GM18873 (cell line): ENCODE measurements at regions not wholly inside any gene's neighbourhood (a gene's known extent, or its start where the extent isn't known, plus 50 kb on each side); places are given as distances from the start of the nearest gene placed in this dataset.
"Not testable (repeated sequence)": the region's sequence is repeated elsewhere in the genome, so short reads cannot be mapped to it uniquely, and the experiment has no call there.

Experiments
- ATAC-seq: cut with Tn5 transposase; IDR thresholded peaks from one replicate; pipeline ENCODE4 v1.9.1; 2021; ENCODE audit warnings: mild to moderate bottlenecking, moderate library complexity, moderate number of reproducible peaks; ENCODE audit not compliant: unreplicated experiment, low FRiP score

DNA sequence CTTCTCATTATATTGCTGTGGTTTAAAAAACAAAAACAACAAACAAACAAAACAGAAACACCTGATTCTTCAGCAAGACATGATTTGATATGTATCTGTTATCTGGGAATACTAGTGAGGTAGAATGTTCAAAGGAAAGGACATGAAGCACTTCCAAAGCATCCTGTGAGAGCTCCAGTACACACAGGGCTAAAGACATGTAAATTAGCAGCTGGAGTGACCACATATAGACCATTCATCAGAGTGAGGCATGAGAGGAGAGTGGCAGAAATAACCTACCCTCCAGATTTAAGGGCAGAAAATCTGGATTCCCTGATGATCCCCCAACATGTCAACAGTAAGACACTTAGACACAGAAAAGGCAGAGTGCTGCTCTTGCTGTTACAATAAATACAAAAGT, 260.5 kb upstream of the CHRM3 start:
- ATAC-seq, result no peak

DNA sequence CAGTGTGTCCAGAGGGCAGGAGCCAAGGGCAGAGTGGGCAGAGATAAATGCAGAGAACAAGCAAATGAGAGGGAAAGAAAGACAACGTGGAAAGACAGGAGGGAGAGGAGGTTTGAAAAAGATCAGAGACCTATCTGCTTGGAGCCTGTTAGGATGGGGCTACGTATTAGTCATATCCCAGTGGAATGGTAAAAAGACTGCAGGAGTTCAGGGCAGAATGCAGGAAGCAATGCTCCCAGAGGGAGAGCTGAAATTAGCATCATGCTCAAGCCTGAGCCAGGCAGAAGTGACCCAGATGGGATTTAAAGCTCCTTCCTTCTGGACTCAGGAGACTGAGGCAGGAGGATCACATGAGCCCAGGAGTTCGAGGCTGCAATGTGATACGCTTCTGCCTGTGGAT, 261.3 kb upstream of the CHRM3 start:
- ATAC-seq, result no peak

DNA sequence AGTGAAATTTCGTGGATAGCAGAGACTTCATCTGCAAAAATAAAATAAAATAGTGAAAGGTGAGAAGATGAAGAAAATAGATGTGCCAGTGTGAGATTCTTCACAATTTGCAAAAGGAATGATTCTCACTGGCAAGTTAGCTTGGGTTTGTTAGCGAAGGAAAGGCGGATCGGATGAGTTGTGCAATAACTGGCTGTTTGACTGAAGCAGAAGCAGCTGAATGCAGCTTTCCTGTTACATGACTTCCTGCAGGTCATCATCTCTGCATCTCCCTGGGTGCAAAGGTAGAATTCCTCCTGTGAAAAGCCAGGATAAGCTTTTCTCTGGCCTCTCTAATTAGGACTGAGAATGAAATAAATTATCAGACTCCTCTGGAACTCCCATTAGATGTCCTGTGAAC, 263.1 kb upstream of the CHRM3 start:
- no peak for ATAC-seq

DNA sequence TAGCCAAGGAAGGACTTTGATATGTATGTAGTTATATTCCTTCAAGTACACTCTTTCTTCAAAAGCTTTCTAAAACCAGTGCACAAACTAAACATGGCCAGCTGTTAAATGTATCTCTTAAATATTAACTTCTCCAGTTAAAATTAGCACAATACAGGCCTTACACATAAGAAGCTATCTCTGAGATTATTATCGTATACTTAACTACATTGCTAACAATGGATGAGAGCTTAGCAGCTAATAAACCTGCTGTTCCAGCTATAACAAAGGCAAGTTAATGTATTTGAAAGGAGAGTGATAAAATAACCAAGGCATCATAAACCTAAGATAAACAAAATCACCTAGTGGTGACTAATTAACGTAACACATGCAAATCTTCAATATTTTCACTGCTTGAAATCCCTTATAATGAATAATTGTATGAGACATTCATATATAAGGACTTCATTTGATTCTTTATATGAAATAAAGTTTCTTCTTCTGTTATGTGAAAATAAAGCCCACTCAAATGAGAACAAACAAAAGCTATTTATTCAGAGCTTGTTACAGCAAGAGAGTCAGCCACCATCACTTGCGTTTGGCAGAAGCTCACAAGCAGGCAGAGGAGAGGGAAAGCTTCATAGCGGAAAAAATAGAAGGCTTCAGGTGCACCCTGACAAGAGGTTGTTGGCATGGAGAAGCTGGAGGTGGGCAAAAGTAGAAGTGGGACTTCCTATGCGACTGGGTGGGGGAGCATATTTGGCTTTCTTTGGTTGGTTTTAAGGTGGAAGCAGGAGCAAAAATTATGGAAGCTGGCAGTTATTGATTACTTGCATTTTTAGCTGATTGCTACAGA, 274.1 kb upstream of the CHRM3 start:
- no peak for ATAC-seq

DNA sequence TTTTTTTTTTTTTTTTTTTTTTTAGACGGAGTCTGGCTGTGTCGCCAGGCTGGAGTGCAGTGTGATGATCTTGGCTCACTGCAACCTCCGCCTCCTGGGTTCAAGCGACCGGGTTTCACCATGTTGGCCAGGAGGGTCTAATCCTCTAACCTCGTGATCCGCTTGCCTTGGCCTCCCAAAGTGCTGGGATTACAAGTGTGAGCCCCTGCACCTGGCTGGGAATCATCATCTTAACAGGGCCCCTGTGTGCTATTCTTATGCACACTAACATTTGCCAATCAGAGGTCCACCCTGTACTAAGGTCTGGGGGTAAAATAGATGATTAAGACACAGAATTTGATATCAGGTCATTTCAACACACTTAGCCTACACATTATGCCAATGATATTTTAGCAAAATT, 278.7 kb upstream of the CHRM3 start:
- ATAC-seq, result no peak

DNA sequence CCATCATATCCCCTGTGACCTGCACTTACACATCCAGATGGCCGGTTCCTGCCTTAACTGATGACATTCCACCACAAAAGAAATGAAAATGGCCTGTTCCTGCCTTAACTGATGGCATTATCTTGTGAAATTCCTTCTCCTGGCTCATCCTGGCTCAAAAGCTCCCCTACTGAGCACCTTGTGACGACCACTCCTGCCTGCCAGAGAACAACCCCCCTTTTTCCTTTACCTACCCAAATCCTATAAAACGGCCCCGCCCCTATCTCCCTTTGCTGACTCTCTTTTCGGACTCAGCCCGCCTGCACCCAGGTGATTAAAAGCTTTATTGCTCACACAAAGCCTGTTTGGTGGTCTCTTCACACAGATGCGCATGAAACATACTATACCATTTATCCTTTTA, 279.7 kb upstream of the CHRM3 start:
- ATAC-seq, result not testable (repeated sequence)

DNA sequence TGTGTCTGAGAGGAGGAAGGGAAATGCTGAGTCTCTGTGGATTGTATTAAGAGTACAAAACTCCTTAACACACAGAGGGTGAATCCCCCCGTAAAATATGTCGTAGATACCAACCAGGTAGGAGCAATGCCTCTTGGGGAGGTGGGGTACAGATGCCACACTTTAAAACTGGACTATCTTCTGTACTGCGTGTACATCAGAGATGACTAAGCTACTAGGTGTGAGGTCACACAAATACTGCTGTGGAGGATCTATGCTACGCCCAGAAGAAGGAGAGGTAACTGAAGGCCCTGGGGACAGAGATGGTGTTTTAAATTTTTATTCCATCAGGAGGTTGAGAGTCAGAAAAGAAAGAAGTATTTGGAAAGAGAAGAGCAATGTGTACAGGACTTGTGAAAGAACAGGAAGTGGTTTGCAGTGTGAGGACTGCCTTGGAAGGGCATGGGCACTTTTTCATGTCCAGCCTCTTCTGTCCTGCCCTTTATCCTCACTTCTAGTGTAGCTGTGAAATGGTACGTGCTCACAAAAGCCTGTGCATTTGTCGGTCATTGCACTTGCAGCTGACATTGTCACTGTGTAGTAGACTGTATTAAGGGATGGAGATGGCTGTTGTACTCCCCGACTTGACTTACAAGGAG, 287.8 kb upstream of the CHRM3 start:
- no peak for ATAC-seq

DNA sequence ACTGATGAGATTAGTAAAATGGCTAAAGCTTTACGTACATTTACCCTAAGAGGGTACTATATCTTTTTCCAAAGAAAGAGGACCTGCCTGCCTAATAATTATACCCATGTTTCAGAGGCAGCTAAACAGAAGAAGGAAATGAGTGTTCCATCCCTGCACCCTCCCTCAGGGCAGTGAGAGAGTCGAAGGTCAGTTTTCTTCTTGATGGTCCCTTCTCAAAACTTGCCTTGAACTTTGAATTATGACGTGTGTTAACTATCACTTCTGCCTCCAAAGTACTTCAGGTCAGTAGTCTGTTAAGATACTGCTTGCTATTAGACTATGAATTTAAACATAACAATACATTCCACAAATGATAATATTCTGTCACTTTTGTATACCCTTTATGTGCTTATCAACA, 294.8 kb upstream of the CHRM3 start:
- no peak for ATAC-seq

DNA sequence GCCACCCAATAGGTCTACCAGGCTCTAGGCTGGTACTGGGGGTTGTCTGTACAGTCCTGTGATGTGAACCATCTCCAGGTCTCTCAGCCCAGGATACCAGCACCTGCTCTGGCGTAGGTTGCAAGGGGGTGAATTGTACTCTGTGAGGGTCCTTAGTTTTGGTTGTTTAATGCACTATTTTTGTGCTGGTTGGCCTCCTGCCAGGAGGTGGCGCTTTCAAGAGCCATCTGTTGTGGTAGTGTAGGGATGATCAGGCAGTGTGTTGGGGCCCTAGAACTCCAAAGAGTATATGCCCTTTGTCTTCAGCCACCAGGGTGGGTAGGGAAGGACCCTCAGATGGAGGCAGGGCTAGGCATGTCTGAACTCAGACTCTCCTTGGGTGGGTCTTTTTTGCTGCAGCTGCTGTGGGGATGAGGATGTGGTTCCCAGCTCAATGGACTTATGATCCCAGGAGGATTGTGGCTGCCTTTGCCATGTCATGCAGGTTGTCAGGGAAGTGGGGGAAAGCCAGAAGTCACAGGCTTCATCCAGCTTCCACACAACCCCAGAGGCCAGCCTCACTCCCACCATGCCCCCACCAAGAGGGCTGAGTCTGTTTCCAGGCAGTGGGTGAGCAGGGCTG, 301.8 kb upstream of the CHRM3 start:
- no peak for ATAC-seq

DNA sequence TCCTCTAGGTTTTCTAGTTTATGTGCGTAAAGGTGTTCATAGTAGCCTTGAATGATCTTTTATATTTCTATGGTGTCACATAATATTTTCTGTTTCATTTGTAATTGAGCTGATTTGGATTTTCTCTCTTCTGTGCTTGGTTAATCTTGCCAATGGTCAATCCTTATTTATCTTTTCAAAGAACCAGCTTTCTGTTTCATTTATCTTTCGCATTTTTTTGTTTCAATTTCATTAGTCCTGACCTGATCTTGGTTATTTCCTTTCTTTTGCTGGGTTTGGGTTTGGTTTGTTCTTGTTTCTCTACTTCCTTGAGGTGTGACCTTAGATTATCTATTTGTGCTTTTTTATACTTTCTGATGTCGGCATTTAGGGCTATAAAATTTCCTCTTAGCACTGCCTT, 304.4 kb upstream of the CHRM3 start:
- not testable (repeated sequence) for ATAC-seq

DNA sequence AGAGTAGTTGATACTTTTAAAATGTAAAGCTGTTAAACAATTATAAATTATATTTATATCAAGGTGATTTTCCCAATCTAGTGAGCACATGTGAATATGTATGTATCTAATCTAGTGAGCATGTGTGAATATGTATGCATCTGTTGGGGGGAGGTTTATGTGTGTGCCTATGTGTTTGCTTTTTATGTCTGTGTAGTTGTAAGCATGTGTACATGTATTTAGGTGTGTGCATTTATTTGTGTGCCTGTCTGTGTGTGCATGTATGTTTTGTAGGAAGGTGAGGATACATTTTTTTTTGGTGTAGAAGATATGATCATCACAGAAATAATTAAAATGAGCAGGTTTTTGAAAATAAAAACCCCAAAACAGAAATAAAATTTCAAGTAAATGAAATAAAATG, 318.9 kb upstream of the CHRM3 start:
- no peak for ATAC-seq

DNA sequence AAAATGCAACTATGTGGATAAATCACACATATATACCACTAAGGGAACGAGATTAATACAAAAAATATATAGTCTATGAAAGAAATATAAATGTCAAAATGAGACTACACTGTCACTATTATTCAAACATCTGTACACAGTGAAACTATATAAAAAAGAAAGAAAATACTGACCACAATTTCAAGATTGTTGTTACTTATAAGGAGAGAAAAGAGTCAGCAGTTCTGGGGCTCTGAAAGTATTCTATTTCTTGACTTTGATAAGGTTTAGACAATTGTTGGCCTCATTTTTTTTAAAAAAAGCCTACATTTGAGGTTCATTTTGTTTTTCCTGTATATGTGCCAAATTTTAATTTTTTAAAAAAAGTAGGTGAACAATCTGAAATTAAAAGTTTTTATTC, 319.3 kb upstream of the CHRM3 start:
- ATAC-seq, result no peak

DNA sequence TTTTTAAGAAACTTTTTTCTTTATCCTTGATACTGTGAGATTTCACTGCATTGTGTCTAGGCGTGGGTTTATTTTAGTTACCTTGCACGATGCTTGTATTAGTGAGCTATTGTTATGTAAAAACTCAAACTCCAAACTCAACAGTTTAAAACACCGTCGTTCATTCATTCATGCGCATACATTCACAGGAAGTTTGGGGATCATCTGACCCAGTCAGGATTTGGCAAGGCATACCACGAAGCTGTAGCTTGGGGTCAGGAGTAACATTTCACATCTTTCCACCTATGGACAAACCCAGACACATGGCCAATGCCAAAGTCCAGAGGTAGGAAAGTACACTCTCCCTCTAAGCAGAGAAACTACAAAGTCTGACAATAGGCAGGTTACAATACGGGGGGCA, 324.6 kb upstream of the CHRM3 start:
- no peak for ATAC-seq

DNA sequence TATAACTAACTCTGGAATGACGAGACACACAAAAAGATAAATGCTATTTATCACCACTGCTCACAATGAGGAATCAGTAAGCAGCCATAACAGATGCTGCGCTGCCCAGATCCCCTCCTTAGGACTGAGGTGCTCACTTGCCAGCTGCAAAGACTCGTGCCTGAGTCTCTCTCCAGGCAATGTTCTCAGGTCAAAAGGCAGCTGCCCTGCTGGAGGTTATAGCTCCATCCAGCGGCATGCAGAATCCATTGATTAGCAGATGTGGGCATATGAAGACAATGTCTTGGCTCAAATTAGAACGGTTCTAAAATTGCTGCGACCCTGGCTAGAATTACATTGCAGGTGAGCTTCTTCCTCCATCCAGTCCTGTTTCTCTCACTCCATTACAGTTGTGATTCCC, 328.2 kb upstream of the CHRM3 start:
- ATAC-seq, result no peak

DNA sequence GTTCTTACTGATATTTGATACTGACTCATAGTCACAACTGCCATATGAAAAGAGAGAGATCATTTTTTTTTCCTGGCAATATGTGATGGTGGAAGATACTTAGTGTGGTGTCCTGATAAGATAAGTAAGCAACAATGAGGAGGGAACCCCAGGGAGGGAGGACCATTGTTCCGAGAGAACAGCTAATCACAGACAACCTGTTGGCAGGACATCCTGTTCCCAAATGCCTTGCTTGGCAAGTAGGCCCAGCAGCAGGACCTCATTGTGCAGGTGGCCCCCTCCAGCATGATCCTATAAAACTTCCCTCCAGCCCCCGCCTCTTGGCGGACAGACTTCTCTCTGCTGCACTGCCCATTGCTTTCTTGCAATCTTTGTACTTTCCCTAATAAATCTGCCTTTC, 329.4 kb upstream of the CHRM3 start:
- no peak for ATAC-seq

DNA sequence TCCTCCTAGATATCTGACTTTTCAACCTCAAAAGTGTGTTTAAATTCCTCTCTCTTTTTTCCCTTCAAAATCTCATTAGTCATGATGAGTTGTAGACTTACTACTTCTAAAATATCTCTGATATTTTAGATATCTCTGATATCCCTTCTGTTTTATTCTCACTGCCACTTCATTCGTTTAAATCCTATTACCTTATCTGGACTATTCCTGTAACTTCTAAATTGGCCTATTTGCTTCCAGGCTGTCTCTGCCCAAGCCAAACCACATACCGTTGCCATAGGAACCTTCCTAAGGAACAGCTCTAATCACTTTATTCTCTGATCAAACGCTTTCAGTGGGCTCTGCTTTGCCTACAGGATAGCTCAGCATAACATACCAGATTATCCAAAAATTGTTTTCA, 333.1 kb upstream of the CHRM3 start:
- no peak for ATAC-seq

DNA sequence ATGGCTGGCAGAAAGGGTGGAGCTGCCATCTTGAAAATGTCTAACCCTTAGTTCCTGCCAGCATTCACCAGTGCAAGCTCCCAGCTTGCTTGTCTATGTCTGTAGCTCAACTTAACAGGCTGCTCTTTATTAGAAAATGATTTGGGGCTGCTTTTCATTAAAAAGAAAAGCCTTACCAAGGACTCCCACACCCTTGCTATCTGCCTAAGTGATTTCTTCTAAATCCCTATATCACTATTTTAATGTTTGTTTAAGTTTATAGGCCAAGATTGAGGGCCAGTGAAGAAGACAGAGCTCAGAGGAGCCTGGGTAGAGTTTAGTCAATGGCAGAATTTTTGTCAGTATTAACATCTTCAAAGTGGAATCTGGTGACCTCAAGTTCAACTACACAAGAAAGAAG, 336.8 kb upstream of the CHRM3 start:
- no peak for ATAC-seq

DNA sequence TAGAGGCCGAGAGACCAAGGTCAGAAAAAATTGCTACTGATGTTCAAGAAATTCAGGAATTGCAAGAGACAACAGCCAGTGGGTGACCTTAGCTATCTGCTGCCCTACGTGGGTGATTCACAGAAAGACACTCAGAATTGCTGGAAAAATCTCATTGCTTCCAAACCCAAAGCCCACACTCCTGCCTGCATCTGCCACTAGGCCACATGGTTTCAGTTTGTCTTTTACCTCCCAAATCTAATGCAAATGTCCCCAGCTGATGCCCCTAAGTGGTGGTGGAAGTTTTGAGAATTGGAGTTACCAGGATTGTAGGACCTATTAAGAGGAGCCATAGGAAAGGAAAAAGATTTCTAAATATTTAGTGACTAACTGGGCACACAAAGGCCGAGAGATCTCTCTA, 341.5 kb upstream of the CHRM3 start:
- no peak for ATAC-seq

DNA sequence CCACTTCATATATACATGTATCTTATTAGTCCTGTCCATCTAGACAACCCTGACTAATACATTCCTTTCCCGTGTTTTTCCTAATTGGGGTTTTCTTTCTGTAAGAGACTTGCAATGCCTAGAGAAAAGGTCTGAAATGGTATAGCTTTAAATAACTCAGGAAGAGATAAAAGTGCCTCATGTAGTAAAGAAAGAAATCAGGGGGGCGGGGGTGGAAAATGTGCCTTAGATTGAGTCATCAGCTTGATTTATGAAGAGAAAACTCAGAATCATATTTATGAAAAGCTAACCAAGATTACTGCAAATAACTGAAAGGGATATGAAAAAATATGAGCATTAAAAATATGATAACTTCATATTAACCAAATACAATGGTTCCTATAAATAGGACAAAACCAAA, 345.8 kb upstream of the CHRM3 start:
- no peak for ATAC-seq

DNA sequence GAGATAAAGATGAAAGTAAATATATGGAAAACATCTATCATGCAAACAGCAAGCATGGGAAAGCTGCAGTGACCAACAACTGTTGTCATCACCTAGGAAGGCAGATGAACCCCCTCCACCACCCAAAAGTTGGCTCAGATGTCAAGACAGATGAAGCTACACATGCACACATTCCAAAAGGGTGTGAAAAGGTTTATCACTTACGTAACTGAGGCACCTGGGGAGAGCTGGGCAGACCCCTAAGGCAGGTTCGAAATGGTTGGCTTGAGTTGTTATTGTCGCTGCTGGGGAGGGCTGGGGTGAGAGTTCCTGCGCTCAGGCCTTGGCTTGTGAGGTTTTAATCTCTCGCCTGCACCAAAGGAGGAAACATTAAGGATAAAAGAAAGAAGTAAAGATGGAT, 355.1 kb upstream of the CHRM3 start:
- ATAC-seq, result no peak

DNA sequence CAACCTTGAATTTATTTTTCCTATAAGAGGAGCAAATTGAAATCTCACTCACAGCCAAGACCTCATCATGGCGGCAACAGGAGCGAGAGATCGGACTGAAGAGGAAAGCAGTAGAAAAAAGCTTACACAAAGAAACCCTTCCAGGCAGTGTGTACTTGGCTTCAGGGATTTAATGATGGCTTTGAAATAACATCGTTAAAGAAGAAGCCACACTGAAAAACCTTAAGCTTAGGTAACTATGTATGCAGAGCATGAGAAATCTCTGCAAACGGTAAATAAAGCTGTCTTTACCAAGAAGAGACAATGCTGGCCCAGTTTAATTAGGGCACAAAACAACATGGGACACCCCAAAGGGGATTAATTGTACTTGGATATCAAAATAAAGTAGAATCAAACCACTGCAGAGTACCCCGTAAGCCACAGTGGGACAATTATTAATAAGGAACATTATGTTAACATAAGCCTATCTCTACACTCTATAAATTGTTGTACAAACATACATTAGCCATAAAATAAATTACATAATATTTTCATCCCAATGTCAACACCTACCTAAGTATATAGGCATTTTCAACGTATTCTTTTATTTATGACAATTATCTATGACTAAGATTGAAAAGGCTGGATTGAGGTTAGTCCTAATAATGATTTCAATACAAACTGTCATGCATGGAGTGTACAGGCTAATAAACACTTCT, 360.2 kb upstream of the CHRM3 start:
- no peak for ATAC-seq
